Dendritic cell treated with granulocyte-macrophage colony-stimulating factor and Interleukin-4, amounts not matched to agents 40 ng/mL and 50 ng/mL, for 4 days (primary cell): ENCODE measurements at regions not wholly inside any gene's neighbourhood (a gene's known extent, or its start where the extent isn't known, plus 50 kb on each side); places are given as distances from the start of the nearest gene placed in this dataset.

Source experiments
- H3K27ac Mint-ChIP-seq: one replicate; pipeline ENCODE4 v1.8.0; 2022; ENCODE audit warnings: mild to moderate bottlenecking, mixed read lengths
- H3K27me3 Mint-ChIP-seq: one replicate; pipeline ENCODE4 v1.8.0; 2022; ENCODE audit warnings: mild to moderate bottlenecking, mixed read lengths
- H3K36me3 Mint-ChIP-seq: one replicate; pipeline ENCODE4 v1.8.0; 2022; ENCODE audit warnings: low read depth, mixed read lengths
- H3K4me1 Mint-ChIP-seq: one replicate; pipeline ENCODE4 v1.8.0; 2022; ENCODE audit warnings: low read depth, mixed read lengths
- H3K4me3 Mint-ChIP-seq: one replicate; pipeline ENCODE4 v1.8.0; 2022; ENCODE audit warnings: mild to moderate bottlenecking, moderate library complexity, mixed read lengths
- H3K9me3 Mint-ChIP-seq: one replicate; pipeline ENCODE4 v1.8.0; 2022; ENCODE audit warnings: mixed read lengths
- intact Hi-C: fragments of 100-400 bp; cut with micrococcal nuclease; formaldehyde crosslinking; loops from one replicate; pipeline ENCODE4 v1.15.0; 2022

GRCh38 chr1:182196897-182197870, 135.7 kb upstream of the ZNF648 start:
- Mint-ChIP-seq H3K4me1 (peaks cover 37% of the 10 kb centered on the region), H3K4me3 (no peak overlapping the region), H3K9me3 (no peaks in the 10 kb centered on the region), H3K27ac (peak overlapping the region; percentile 73), H3K36me3 (no peaks in the 10 kb centered on the region), H3K27me3 (no peaks in the 10 kb centered on the region)
- intact Hi-C loops: loop anchor here (2.0 to 5.0 kb wide), 2 partner anchors 52 to 110 kb away; no protein-coding TSS in a partner anchor

GRCh38 chr1:182195733-182196132, 134.2 kb upstream of the ZNF648 start:
- Mint-ChIP-seq H3K27ac (no peak overlapping the region), H3K4me3 (no peak overlapping the region), H3K4me1 (peaks cover 46% of the 10 kb centered on the region), H3K27me3 (no peaks in the 10 kb centered on the region), H3K9me3 (no peaks in the 10 kb centered on the region), H3K36me3 (no peaks in the 10 kb centered on the region)
- intact Hi-C loops: loop anchor here (2.0 to 5.0 kb wide), 2 partner anchors 51 to 108 kb away; no protein-coding TSS in a partner anchor

GRCh38 chr1:182193908-182194550, 132.5 kb upstream of the ZNF648 start:
- no peak overlapping the region for H3K27ac Mint-ChIP-seq
- H3K4me3 Mint-ChIP-seq: no peak overlapping the region
- no peaks in the 10 kb centered on the region for H3K27me3 Mint-ChIP-seq
- intact Hi-C loops: no loop called here
- H3K4me1 Mint-ChIP-seq: peaks cover 53% of the 10 kb centered on the region
- H3K36me3 Mint-ChIP-seq: no peaks in the 10 kb centered on the region
- no peaks in the 10 kb centered on the region for H3K9me3 Mint-ChIP-seq

- peak overlapping the region; percentile 20 for H3K27ac Mint-ChIP-seq
- H3K27me3 Mint-ChIP-seq: no peaks in the 10 kb centered on the region
- intact Hi-C loops: no loop called here
- no peak overlapping the region for H3K4me3 Mint-ChIP-seq
- no peaks in the 10 kb centered on the region for H3K9me3 Mint-ChIP-seq
- H3K4me1 Mint-ChIP-seq: peaks cover 45% of the 10 kb centered on the region
- H3K36me3 Mint-ChIP-seq: no peaks in the 10 kb centered on the region
These were observed 131.5 kb upstream of the ZNF648 start for GRCh38 chr1:182192966-182193365.

- Mint-ChIP-seq H3K27me3 (no peaks in the 10 kb centered on the region), H3K36me3 (no peaks in the 10 kb centered on the region), H3K27ac (no peak overlapping the region), H3K4me3 (no peak overlapping the region), H3K9me3 (no peaks in the 10 kb centered on the region), H3K4me1 (peaks cover 38% of the 10 kb centered on the region)
- intact Hi-C loops: no loop called here
These were observed 130.7 kb upstream of the ZNF648 start for GRCh38 chr1:182192215-182192614.

GRCh38 chr1:182191381-182192115, 130.0 kb upstream of the ZNF648 start:
- Mint-ChIP-seq H3K27me3 (no peaks in the 10 kb centered on the region), H3K4me1 (peaks cover 36% of the 10 kb centered on the region), H3K36me3 (no peaks in the 10 kb centered on the region), H3K4me3 (no peak overlapping the region), H3K27ac (peak overlapping the region; percentile 30), H3K9me3 (no peaks in the 10 kb centered on the region)
- intact Hi-C loops: no loop called here

GRCh38 chr1:182189535-182190066, 128.1 kb upstream of the ZNF648 start:
- Mint-ChIP-seq H3K36me3 (no peaks in the 10 kb centered on the region), H3K27ac (no peak overlapping the region), H3K27me3 (no peaks in the 10 kb centered on the region), H3K4me1 (peaks cover 49% of the 10 kb centered on the region), H3K4me3 (no peak overlapping the region), H3K9me3 (no peaks in the 10 kb centered on the region)
- intact Hi-C loops: no loop called here

- Mint-ChIP-seq H3K4me1 (peaks cover 41% of the 10 kb centered on the region), H3K9me3 (peaks cover 8% of the 10 kb centered on the region), H3K36me3 (no peaks in the 10 kb centered on the region), H3K27ac (no peak overlapping the region), H3K4me3 (no peak overlapping the region), H3K27me3 (no peaks in the 10 kb centered on the region)
- intact Hi-C loops: no loop called here
These were observed 125.2 kb upstream of the ZNF648 start for GRCh38 chr1:182186757-182187146.

- Mint-ChIP-seq H3K27ac (no peak overlapping the region), H3K4me3 (no peak overlapping the region), H3K27me3 (no peaks in the 10 kb centered on the region), H3K36me3 (no peaks in the 10 kb centered on the region), H3K9me3 (peaks cover 8% of the 10 kb centered on the region), H3K4me1 (peaks cover 37% of the 10 kb centered on the region)
- intact Hi-C loops: no loop called here
These were observed 124.6 kb upstream of the ZNF648 start for GRCh38 chr1:182185842-182186756.

- H3K27me3 Mint-ChIP-seq: no peaks in the 10 kb centered on the region
- peaks cover 8% of the 10 kb centered on the region for H3K9me3 Mint-ChIP-seq
- H3K4me1 Mint-ChIP-seq: peaks cover 37% of the 10 kb centered on the region
- H3K36me3 Mint-ChIP-seq: no peaks in the 10 kb centered on the region
- no peak overlapping the region for H3K27ac Mint-ChIP-seq
- intact Hi-C loops: no loop called here
- no peak overlapping the region for H3K4me3 Mint-ChIP-seq
These were observed 123.6 kb upstream of the ZNF648 start for GRCh38 chr1:182185136-182185535.

GRCh38 chr1:182183606-182184005, 122.1 kb upstream of the ZNF648 start:
- peaks cover 30% of the 10 kb centered on the region for H3K4me1 Mint-ChIP-seq

GRCh38 chr1:182182311-182182710, 120.8 kb upstream of the ZNF648 start:
- no peaks in the 10 kb centered on the region for H3K36me3 Mint-ChIP-seq
- no peak overlapping the region for H3K4me3 Mint-ChIP-seq
- peaks cover 8% of the 10 kb centered on the region for H3K9me3 Mint-ChIP-seq
- no peaks in the 10 kb centered on the region for H3K27me3 Mint-ChIP-seq
- peaks cover 30% of the 10 kb centered on the region for H3K4me1 Mint-ChIP-seq
- H3K27ac Mint-ChIP-seq: no peak overlapping the region
- intact Hi-C loops: no loop called here

More at GRCh38 chr1:182183606-182184005, 122.1 kb upstream of the ZNF648 start:
- Mint-ChIP-seq H3K9me3 (peaks cover 8% of the 10 kb centered on the region), H3K4me3 (no peak overlapping the region), H3K27ac (no peak overlapping the region), H3K36me3 (no peaks in the 10 kb centered on the region), H3K27me3 (no peaks in the 10 kb centered on the region)
- intact Hi-C loops: no loop called here

- Mint-ChIP-seq H3K27ac (no peak overlapping the region), H3K27me3 (no peaks in the 10 kb centered on the region), H3K4me1 (peaks cover 35% of the 10 kb centered on the region), H3K9me3 (peaks cover 8% of the 10 kb centered on the region), H3K36me3 (no peaks in the 10 kb centered on the region), H3K4me3 (no peak overlapping the region)
- intact Hi-C loops: no loop called here
These were observed 119.7 kb upstream of the ZNF648 start for GRCh38 chr1:182181167-182181572.
